ENCODE measurements at regions not wholly inside any gene's neighbourhood (a gene's known extent, or its start where the extent isn't known, plus 50 kb on each side); places are given as distances from the start of the nearest gene placed in this dataset.

DNA sequence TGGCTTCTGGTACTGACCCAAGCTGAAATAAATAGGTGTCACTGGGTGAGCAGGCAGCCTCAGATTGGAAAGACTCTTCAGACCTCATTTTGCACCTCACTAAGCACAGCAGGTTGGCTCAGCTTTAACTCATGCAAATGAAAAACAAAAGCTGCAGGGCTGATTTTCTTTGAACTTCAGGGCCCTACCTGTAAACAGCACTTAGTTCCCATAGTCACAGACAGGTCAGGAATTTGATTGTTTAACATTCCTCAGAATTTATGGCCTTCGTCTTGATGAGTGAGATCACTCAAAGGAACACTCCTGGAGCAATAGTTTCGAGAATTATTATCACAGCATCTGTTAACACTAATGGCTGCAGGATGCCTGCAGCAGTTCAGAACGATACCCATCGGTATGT, 718.5 kb downstream of the EFNB2 start:
- no peak for DNase-seq

DNA sequence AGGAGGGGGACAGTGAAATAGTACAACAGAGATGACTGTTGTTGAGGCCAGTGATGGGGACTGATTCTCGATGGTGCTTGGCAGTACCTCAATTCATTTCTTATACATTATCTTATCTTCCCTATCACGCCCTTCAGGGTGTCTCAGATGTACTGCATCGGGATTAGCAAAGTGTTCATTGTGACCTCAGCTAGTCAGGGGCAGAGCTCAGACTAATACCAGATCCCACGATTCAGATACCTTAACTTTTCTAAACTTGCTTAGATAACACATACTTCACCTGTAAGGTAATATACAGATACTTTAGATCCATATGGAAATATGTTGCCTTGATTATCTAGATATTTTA, 720.6 kb downstream of the EFNB2 start:
- DNase-seq: no peak

DNA sequence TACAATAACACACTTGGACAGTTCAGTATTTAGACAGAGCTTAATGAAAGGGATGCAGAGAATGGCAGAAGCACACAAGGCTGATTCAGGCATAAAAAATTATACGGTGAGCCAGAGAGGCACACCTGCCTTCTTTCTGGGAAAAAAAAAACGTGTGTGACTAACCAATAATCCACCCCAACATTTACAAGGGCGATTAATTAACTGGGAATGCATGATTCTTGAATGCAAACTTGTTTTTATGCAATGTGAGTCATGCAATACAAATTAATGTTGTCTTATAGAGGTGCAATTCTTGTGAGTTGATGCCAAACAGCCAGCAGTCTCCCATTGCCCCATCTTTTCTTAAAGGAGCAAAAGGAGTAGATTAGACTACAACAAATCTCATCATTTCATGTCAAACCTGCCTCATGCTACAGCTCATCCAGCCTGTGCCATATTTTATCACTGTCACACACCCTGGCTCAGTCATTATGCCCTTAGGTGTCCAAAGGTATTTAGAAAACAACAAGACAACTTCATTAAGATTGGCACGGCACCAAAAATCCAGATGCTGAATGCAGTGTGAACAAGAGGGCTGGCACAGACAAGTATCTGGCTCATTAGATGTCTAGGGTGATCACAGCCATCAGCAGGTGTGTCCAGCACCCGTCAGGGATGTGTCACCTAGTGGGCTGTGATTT, 721.1 kb downstream of the EFNB2 start:
- no peak for DNase-seq

DNA sequence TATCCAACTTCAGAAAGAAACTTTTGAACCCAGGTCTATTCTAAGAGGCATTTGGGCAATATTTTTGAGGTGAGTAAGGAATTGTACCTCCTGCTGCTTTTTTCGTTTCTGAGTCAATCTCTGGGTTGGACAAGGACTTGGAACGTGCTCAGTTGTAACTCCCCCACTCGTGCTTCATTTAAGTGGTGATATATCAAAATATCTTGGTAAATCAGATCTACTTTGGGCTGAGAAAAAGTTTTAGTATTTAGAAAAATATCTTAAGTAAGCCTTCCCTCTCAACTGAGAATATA, 728.9 kb downstream of the EFNB2 start:
- no peak for DNase-seq

DNA sequence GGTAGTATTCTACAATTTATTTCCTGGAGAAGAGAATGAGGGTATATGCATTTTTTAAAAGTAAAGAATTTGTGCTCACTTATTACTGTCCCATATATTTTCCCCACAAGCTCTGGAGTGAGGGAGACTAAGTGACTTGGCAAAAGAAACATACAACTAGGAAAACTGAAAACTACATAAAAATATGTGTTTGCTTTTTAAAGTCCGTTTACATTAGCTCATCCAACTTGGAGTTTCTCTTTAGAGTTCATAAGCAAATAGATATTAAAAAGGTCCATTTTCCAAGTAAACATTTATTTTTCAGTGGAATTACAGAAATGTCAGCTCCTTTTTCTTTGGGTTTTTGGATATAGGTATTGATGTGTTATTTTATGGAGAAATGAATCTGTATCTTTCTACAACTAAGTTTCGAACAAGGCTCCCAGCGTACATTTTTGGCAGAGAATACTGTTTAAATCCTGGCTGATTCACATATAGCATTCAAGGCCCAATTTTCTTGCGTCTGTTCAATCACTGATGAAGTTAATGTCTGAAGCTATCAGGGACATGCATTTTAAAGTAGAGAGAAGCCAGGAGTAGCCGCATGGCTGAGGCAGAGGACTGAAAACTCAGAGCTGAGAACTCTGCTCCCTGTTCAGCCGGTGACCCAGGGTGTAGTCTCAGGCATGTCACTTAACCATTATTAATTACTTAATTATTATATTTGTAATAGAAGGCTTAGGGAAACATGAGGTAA, 729.4 kb downstream of the EFNB2 start:
- DNase-seq: no peak

DNA sequence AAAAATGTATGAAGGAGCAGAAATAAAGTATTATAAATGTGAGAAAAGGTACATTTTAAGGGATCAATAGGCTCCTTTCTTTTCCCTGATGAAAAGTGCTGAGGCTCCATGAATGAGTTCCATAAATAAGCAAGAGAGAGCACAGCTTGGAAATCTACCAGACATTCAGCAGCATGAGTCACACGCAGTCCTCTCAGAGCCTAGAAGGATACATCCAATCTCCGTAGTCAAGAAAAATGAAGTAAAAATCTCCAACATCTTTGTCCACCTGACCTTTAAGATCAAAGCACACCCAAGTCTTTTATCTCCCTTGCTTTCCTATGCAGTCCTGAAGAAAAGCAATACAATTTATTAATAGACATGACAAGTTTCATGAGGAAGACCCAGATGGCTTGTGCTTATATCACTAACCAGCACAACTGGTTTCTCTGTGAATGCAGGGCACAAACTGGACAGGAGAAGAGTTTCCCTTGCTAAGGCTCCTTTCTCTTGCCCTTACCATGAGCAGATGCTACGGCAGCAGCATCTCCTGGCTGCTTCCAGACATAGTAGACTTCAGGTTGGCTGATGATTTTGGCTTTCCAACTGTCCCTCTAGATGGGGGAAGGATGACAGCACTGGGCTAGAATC, 730.8 kb downstream of the EFNB2 start:
- no peak for DNase-seq

DNA sequence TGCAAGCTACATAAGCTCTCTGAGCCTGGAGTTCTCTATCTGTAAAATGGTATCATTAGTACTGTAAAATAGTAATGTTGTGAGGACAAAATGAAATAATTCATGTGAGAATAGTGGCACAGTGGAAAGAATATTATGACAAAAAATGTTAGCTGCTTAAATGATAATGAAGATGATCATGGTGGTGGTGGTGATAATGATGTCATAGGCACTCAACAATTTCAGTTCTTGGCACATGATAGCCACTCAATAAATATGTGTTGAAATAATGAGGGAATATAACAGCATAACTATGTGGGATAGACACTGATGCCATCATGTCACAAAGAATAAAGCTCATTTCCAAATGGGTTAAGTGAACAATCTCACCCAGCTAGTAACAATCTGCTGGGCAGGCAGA, 736.3 kb downstream of the EFNB2 start:
- DNase-seq: no peak

DNA sequence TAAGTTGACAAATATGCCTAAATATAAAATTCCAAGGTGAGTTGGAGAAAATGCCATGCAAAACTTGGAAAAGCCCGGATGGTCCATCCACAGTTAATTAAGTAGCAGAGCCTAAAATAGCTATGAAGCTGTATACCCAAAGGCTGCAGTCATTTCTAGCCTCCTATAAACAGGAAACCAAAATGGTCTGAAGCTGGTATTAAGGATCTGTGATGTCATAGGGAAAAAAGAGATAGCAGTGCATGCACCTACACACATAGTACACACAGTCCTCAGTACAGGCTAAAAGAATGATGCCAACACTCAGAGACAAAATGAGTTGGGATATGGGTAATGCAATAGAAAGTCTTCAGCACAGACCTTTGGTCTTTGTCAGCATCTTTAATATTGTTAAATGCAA, 736.9 kb downstream of the EFNB2 start:
- no peak for DNase-seq

DNA sequence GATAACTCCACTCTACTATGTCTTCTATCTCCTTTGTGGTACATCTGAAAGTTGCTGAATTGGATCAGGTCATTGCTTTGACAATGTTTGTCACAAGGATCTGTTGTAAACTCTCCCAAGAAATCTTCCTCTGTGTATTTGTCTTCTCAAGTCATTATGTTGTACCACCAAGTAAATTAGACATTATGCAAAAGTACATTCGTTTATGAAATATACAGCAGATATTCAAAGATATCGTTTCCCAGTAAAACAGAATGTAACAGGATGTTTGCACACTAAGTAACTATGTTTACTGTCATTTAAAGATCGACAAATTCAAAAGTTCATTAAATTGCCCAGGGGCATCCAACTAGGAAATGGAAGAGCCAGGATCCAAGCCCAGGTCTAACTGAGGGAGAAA, 739.4 kb downstream of the EFNB2 start:
- DNase-seq: no peak

DNA sequence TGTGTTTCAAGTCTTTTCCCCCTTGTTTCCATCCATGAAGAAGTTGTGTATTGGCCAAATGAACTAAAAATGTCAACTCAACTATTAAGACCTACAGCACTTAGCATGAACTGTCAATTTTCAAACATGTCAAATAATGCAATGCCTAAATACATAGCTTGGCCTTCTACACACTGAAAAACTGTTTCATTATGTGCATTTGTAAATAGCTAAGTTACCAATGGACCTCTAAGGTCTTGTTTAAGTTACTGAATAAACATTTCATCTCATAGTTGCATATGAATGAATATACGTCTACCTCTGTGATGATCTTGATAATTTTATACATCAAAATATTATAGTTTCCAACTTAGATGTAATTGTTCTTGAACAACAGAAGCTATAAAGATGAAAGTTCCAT, 744.5 kb downstream of the EFNB2 start:
- no peak for DNase-seq

DNA sequence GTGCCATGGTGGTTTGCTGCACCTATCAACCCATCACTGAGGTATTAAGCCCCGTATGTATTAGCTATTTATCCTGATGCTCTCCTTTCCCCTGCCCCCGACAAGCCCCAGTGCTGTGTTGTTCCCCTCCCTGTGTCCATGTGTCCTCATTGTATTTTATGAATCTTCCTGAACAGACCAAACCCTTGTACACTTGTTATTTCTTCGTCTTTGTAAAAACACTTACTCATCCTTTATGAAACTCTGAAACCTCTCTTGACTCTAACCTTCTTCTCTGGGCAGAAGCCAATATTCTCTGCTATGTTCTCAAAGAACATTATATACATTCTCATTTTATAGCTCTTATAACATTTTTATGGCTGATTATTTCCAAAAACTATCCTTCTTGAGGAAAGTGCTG, 746.9 kb downstream of the EFNB2 start:
- no peak for DNase-seq

DNA sequence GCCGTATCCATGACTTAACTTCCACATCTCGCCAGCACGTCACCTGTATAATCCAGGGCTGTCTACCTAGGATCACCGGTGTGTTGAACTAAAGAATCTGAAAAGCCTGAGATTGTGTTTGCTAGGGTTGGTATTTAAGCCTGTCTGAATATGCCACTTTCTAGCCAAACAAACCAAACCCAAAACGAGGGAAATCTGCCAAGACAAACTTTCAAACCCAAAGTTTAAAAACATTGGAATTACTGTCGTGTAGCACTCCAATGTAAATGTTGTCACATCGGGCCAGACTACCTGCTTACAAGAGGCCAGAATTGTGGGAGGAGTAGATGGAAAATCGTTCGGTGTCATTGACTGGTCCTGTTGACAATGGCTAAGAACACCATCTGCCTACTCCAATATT, 747.8 kb downstream of the EFNB2 start:
- DNase-seq: no peak

DNA sequence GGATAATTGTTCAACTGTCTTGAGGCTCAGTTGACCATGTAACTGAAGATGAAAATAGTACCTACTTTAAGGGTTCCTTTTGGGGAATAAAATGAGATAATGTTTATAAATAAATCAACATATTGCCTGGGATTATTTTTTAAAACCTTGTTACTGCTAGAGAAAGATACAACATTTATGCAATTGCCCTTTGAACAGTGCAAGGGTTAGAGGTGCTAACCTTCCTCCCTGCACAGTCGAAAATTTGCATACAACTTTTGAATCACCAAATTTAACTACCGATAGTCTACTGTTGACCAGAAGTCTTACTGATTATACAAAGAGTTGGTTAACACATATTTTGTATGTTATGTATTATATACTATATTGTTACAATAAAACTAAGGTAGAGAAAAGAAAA, 750.0 kb downstream of the EFNB2 start:
- no peak for DNase-seq

DNA sequence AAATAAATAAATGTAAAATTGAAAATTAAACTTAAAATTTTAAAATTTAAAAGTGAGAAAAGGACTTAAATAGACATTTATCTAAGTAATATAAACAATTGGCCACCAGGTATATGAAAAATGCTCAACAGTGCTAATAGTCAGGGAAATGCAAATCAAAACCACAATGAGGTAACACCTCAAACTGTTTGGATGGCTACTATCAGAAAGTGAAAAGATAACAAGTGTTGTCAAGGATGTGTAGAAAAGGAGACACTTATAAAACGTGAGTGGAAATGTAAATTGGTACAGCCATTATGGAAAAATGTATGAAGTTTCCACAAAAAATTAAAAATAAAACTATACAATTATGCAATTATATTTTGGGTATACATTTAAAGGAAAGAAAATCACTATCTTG, 752.2 kb downstream of the EFNB2 start:
- DNase-seq: no peak

DNA sequence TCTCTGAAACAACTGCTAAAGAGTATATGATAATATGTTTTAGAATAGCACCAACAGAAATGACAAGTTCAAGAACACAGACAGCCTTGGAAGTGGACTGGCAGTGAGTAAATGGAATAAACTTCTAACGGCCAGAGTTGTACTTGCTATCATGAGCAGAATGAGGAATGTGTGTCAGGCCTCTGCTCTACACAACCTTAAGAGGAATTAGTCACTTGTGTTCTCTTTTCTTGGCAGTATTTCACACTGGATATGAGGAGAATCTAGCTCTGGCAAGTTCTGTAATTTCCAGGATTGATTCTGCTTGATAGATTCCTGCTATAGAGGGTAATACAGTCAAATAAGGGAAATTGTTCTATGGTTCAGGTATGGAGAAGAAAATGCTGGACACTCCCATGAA, 757.3 kb downstream of the EFNB2 start:
- no peak for DNase-seq

DNA sequence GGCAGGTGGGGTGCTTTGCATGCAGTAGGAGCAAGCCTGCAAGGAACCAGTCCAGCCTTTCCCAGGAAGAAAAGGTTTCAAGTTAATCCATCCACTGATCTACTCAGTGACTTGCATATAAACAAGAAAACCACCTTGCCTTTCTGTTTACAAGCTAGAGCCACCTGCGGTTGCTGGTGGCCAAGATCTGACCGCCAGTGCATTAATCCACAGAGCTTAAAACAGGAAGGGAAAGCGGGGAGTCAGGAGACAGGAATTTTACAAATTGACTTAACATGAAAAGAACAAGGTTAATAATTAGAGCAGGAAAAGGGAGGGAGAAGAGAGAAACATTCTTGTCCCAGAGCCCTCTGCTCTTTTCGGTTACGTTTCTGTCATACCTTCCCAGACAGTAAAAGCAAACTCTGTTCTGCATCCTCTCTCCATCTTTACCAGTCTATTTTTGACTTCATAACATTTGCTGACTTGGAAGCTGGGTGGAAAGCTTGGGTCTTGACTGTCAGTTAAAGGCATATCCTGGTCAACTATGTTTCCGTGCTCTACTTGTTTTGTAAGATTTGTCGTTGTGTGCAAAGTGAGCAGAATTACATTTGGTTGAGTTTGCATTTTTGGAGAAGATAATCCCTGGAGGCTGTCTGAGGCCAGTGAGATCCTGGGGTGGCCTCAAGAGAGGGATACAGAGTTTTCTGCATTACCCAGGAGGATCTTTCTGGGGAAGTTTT, 760.6 kb downstream of the EFNB2 start:
- DNase-seq: no peak

DNA sequence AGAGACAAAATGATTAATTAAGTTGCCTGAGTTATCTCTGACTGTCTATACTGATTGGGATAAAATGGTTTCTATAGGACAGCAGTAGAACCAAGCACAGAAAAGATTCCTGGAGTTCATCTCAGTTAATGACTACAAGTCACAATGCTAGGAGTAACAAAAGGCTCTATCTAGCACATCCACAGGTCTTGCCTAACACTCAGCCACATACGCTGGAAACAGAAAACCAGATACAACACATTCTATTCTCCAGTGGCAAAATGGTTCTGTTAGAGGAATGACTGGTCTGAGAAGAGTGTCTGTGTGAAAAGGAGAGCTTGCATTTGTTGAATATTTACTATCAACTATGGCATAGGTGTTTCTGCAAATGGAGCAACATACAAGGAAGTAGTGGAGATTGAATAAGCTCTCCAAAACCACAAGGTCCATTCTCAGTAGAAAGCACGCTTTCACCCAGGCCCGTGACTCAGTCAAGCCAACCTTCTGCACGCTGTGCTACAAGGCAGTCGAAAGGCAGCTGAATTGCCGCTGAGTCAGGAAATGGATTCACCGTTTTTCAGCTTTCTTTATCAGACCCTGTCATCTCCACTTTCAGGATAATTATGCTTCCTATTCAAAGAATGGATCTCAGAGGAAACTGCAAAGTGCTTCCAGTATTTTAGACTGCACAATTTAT, 761.5 kb downstream of the EFNB2 start:
- no peak for DNase-seq

DNA sequence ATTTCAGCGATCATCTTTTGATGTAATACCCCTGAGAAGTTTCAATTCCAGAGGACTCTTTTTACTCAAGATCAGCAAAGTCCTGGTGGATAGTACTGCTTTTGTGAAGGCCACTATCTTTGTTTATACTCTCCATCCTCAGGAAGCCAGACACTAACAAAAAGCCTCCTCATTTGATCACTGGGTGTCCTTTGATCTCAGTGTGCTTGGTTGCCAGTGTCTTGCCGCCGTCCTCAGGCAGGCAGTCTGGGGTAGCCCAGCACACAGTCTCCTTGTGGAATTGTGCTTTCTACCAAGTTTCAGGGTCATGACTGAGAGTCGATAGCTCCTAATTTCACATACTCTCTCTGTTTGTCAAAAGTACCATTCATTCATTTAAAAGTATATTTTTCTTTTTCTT, 762.2 kb downstream of the EFNB2 start:
- DNase-seq: no peak

DNA sequence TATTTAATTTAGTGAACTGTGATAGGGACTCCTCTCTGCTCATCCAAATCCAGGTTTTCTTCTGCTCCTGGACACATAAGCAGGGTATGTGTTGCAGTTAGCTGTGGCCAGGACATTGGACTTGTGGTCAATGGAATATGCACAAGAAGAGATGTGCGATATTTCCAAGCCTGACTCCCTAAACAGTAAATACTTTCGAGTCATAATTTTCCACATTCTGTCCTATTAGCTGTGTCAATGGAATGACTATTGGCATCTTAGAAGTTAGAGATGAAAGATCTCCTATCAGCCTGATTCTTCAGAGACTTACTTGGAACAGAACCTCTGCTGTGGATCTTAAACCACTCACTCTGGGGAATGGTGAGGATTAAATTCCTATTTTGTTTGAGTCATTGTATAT, 771.0 kb downstream of the EFNB2 start:
- no peak for DNase-seq

DNA sequence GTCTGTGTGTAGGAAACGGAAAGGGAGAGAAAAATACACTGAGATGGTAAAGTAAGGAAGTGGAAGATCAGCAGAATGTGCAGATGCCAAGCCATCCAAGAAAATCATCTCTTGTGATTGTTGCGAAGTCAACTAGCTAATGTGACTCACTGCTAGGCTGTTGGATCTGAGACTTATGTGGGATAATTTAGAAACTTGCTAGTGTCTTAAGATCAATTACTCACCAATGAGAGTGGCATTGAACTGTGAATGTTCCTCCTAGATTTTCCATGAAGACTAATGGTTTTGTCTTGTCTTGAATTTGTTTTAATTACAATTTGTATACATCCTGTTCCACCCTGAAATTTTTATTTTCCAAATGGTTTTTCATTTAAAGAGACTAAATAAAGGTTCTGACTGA, 771.6 kb downstream of the EFNB2 start:
- DNase-seq: no peak

DNA sequence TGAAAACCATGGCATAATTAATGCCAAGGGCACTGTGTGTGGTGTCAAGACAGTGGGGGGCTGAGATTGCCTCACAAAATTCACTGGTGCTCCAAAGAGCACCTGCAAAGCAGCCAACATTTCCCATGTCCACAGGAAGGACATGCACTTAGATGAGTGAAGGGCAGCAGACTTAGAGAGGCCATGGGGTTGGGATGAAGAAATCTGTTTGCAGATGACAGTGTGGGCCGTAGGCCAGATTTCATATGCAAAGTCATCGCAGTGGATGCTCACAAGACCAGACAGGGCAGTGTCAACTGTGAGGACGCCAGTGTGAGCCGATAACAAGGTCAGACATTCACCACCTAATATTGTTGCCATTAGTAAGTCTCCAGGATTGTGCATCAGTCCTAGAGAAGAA, 773.4 kb downstream of the EFNB2 start:
- DNase-seq: no peak

DNA sequence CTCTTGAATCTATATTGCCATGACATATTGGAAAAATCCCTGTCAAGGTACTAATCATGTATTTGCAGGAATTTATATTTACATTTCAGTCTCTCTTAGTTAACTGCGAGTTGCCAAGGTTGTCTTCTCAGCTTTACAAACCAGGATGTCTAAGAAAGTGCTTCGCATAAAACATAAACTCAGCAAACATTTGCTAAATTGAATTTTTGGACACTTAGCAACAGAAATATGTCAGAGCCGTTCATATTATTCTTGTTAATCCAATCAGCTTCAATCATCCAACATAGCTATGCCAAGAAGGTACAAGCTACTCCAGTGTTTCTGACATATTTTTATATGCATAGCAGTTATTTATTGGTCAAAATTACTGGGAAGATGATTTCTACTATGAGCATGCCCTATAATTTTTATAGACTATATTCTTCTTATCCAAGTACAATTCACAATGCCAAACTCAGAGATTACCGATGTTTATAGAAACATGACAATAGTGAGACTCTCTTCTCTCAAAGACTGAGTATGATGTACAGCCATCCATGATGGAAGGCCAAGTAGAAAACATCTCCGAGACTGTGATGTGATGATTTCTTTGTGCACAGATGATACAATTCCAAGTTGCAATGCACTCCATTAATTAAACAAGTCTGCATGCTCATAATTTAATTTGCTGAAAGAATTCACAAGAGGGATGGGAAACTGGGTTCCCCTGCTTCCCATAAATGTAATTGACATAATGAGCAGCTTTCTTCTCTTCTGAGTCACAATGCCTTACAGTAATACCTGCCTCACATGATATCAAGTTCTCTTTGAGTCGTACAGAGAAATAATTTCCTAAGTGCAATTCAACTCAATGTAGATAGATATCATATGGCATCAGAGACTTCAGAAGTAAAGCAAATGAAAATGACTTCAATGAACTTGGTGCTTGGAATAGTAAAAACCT, 776.3 kb downstream of the EFNB2 start:
- DNase-seq: no peak
